ENCODE measurements at regions not wholly inside any gene's neighbourhood (a gene's known extent, or its start where the extent isn't known, plus 50 kb on each side); places are given as distances from the start of the nearest gene placed in this dataset.

GRCh38 chr6:115544765-115545671 is 515.7 kb downstream of the FRK start:
- Histone ChIP-seq H3K4me1 (ENCODE audit: control insufficient read depth, insufficient read depth, low read length) (no peaks in the 10 kb centered on the region), H3K36me3 (ENCODE audit: control insufficient read depth, insufficient read depth, low read length) (no peaks in the 10 kb centered on the region), H3K9me3 (ENCODE audit: control insufficient read depth, insufficient read depth, low read depth, low read length) (no peaks in the 10 kb centered on the region), H3K27ac (ENCODE audit: low read length) (no peak overlapping the region), H3K27me3 (ENCODE audit: control insufficient read depth, insufficient read depth, low read length) (no peaks in the 10 kb centered on the region), H3K4me3 (ENCODE audit: low read depth in 2 of 2, low read length in 2 of 2) (no peak overlapping the region)
- DNase-seq (ENCODE audit: low read depth, low spot score) (no peak), ATAC-seq (peak; percentile 62; the same call in 1 of the 2 replicates)
- ChIA-PET CTCF (interaction anchor here (0.6 kb wide), 1 partner anchor 315 kb away, joined by 3 read pairs; no protein-coding TSS in a partner anchor), POLR2A (no interaction called here)
- intact Hi-C loops (cut with micrococcal nuclease; ENCODE audit: unreplicated experiment) (no loop called here), in situ Hi-C loops (cut with HindIII; ENCODE audit: low pct_unique_long_range_greater_than_20kb, low sequenced_read_pairs) (no loop called here)
- TF ChIP-seq POLR2AphosphoS5 (IDR thresholded peaks at IDR 0.05; ENCODE audit: low read depth, low read length): no peak
- peak; percentile 38 for TF ChIP-seq CTCF (IDR thresholded peaks at IDR 0.05)
- no TSS peak for BruUV-seq (replicated peaks)

- DNase-seq (ENCODE audit: low read depth, low spot score) (no peak), ATAC-seq (no peak)
- H3K4me1 ChIP-seq (ENCODE audit: control insufficient read depth, insufficient read depth, low read length): no peaks in the 10 kb centered on the region
- no peak overlapping the region for H3K4me3 ChIP-seq (ENCODE audit: low read depth in 2 of 2, low read length in 2 of 2)
- ChIA-PET POLR2A (no interaction called here), CTCF (interaction anchor here (0.7 to 1.0 kb wide), 2 partner anchors 31 to 1775 kb away, joined by 3 to 6 read pairs; no protein-coding TSS in a partner anchor)
- no peak for TF ChIP-seq SIN3A (IDR thresholded peaks at IDR 0.05; ENCODE audit: borderline replicate concordance, insufficient read depth, low read depth, low read length)
- TF ChIP-seq TCF7L2 (IDR thresholded peaks at IDR 0.05; ENCODE audit: low read depth, low read length): no peak
- TF ChIP-seq REST (IDR thresholded peaks at IDR 0.05; ENCODE audit: insufficient read depth in 1 of 2, low read depth in 2 of 2, low read length in 1 of 2): no peak
- TF ChIP-seq CTCF (IDR thresholded peaks at IDR 0.05): no peak
- no peak for TF ChIP-seq POLR2AphosphoS5 (IDR thresholded peaks at IDR 0.05; ENCODE audit: low read depth, low read length)
- no peaks in the 10 kb centered on the region; the same call in 1 of the 2 replicates for H3K9me3 ChIP-seq (ENCODE audit: control insufficient read depth, insufficient read depth, low read depth, low read length)
- no peaks in the 10 kb centered on the region for H3K27me3 ChIP-seq (ENCODE audit: control insufficient read depth, insufficient read depth, low read length)
- in situ Hi-C loops (cut with HindIII; ENCODE audit: low pct_unique_long_range_greater_than_20kb, low sequenced_read_pairs): no loop called here
- H3K36me3 ChIP-seq (ENCODE audit: control insufficient read depth, insufficient read depth, low read length): no peaks in the 10 kb centered on the region
- H3K27ac ChIP-seq (ENCODE audit: low read length): no peak overlapping the region
- BruUV-seq (replicated peaks): no TSS peak
- intact Hi-C loops (cut with micrococcal nuclease; ENCODE audit: unreplicated experiment): no loop called here
Observed at GRCh38 chr6:115540077-115540869, 520.4 kb downstream of the FRK start.
